ENCODE measurements at regions not wholly inside any gene's neighbourhood (a gene's known extent, or its start where the extent isn't known, plus 50 kb on each side); places are given as distances from the start of the nearest gene placed in this dataset.

DNA sequence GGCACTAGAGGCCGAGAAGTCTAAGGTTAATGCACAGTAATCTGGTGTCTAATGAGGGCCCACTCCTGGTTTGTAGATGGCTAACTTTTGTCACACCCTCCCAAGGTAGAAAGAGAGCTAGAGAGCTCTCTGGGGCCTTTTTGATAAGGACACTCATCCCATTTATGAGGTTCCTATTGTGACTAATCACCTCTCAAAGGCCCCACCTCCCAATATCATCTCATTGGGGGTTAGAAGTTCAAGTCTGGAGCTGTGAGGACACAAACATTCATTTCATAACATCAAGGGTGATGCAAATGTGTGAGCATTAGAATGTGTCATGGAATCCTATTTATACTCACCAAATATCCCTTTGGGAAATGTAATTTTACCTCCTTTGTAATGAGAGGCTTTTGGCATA, 79.2 kb upstream of the SLC10A2 start:
- intact Hi-C loops (cut with micrococcal nuclease), result loop anchor here (10.0 kb wide), 1 partner anchor 231 kb away; no protein-coding TSS in a partner anchor
- ATAC-seq, result no peak
- Mint-ChIP-seq H3K9me3 (no peaks in the 10 kb centered on the region), H3K4me3 (no peak overlapping the region), H3K4me1 (ENCODE audit: low read depth) (no peaks in the 10 kb centered on the region), H3K27ac (no peak overlapping the region), H3K36me3 (ENCODE audit: low read depth) (no peaks in the 10 kb centered on the region), H3K27me3 (no peaks in the 10 kb centered on the region)
- ChIA-PET POLR2A (no interaction called here), CTCF (no interaction called here)
- DNase-seq, result no peak
- TF ChIP-seq, protein P1, sequence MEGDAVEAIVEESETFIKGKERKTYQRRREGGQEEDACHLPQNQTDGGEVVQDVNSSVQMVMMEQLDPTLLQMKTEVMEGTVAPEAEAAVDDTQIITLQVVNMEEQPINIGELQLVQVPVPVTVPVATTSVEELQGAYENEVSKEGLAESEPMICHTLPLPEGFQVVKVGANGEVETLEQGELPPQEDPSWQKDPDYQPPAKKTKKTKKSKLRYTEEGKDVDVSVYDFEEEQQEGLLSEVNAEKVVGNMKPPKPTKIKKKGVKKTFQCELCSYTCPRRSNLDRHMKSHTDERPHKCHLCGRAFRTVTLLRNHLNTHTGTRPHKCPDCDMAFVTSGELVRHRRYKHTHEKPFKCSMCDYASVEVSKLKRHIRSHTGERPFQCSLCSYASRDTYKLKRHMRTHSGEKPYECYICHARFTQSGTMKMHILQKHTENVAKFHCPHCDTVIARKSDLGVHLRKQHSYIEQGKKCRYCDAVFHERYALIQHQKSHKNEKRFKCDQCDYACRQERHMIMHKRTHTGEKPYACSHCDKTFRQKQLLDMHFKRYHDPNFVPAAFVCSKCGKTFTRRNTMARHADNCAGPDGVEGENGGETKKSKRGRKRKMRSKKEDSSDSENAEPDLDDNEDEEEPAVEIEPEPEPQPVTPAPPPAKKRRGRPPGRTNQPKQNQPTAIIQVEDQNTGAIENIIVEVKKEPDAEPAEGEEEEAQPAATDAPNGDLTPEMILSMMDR (IDR thresholded peaks at IDR 0.05), result no peak

DNA sequence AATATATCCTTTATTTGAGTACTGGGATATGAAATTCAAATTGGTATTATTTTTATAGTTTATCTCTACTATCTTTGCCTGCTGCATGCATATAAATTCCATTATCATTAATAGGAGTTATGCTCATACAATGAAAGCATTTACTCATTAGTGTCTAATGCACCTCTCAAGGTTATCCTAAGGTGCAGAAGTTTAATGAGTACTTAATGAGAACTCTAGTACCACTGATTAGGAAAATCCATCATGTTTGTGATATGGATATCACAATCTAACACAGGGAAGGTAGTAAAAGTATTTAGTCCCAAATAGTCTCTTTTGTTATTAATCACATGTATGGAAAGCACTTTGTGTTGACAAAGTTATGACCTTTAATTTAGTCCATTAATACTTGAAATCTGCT, 77.2 kb upstream of the SLC10A2 start:
- Mint-ChIP-seq H3K27ac (no peak overlapping the region), H3K36me3 (ENCODE audit: low read depth) (no peaks in the 10 kb centered on the region), H3K4me1 (ENCODE audit: low read depth) (no peaks in the 10 kb centered on the region), H3K9me3 (no peaks in the 10 kb centered on the region), H3K4me3 (no peak overlapping the region), H3K27me3 (no peaks in the 10 kb centered on the region)
- CTCF ChIA-PET, result no interaction called here
- no peak for DNase-seq
- ATAC-seq, result no peak
- TF ChIP-seq, protein P1 (IDR thresholded peaks at IDR 0.05), result no peak
- POLR2A ChIA-PET, result no interaction called here
- intact Hi-C loops (cut with micrococcal nuclease), result loop anchor here (10.0 kb wide), 1 partner anchor 229 kb away; no protein-coding TSS in a partner anchor

DNA sequence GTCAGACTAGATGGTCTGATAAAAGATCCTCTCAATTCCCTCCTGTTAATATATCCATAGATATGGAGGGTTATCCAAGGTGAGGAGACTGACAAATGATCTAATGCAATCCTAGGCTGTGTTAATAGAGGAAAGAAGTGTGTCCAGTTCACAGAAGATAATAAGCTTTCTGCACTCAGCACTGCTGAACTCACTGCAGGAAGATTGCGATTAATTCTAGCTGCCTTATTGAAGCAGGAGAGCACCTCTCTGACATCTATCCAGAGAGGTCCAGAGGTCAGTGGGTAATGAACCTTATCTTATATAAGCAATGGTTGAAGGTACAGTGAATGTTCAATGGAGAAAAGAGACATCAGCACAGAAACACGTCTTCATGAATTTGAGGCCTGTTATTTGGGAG, 75.9 kb upstream of the SLC10A2 start:
- Mint-ChIP-seq H3K4me1 (ENCODE audit: low read depth) (no peaks in the 10 kb centered on the region), H3K4me3 (no peak overlapping the region), H3K27me3 (no peaks in the 10 kb centered on the region), H3K36me3 (ENCODE audit: low read depth) (no peaks in the 10 kb centered on the region), H3K9me3 (no peaks in the 10 kb centered on the region), H3K27ac (no peak overlapping the region)
- DNase-seq, result no peak
- TF ChIP-seq, protein P1 (IDR thresholded peaks at IDR 0.05), result no peak
- ChIA-PET CTCF (no interaction called here), POLR2A (no interaction called here)
- intact Hi-C loops (cut with micrococcal nuclease), result loop anchor here (10.0 kb wide), 1 partner anchor 227 kb away; no protein-coding TSS in a partner anchor
- ATAC-seq, result no peak

DNA sequence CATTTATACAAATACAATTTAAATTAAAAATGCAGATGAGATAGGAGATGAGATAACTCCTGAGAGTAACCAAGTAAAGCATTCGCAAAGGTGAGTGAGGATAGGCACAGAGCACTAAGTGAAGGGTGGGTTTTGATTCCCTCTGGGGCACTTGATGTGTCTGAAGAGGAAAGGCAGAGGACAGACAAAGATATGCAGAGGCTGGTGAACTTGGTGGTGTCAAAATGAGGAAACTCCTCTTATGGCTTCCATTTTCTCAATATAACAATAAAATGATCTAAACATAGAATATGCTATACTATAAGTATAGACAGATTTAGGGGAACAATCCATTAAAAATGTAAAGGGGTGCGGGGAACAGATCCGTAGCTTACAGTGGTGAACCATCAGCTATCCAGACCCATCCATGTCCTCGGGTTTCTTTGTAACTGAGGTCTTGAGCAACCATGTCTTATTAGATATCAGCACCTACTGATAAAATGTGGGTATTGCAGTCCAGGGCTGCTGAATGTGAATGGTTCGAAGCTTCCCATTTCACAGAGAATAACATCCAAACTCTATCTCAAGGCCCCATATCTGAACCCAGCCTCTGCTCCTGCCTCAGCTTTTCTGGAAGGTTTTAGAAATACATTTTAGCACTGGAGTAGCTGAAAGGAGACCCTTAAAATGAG, 73.9 kb upstream of the SLC10A2 start:
- ATAC-seq, result no peak
- H3K4me3 Mint-ChIP-seq, result no peak overlapping the region

DNA sequence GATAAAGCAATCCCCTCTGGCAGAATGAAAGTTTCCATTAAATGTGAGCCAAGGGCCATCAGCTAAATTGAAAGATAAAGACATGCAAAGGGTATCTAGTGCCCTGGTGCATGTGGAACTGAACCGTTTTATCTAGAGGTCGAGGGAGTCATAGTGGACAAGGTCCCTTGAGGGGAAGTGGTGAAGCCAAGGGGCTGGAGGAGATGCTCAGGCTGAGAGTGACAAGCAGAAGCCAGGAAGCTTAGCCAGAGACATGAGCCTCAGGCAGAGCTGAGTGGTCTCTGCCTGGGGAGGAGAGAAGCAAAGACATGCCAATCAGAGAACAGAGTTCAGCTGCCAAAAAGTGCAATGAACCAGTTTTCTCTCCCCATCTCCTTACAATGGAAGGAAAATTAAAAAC, 68.1 kb upstream of the SLC10A2 start:
- H3K27ac Mint-ChIP-seq, result no peak overlapping the region

More for the DNA sequence above, 73.9 kb upstream of the SLC10A2 start:
- TF ChIP-seq, protein P1 (IDR thresholded peaks at IDR 0.05), result no peak
- H3K36me3 Mint-ChIP-seq (ENCODE audit: low read depth), result no peaks in the 10 kb centered on the region
- no peak overlapping the region for H3K27ac Mint-ChIP-seq
- no peaks in the 10 kb centered on the region for H3K27me3 Mint-ChIP-seq
- no peaks in the 10 kb centered on the region for H3K4me1 Mint-ChIP-seq (ENCODE audit: low read depth)
- POLR2A ChIA-PET, result no interaction called here
- CTCF ChIA-PET, result interaction anchor here (1.1 kb wide), 2 partner anchors 64 to 225 kb away, joined by 3 to 4 read pairs; no protein-coding TSS in a partner anchor
- no peaks in the 10 kb centered on the region for H3K9me3 Mint-ChIP-seq
- DNase-seq, result peak; percentile 3
- intact Hi-C loops (cut with micrococcal nuclease), result loop anchor here (10.0 kb wide), 1 partner anchor 225 kb away; no protein-coding TSS in a partner anchor

More for the DNA sequence above, 68.1 kb upstream of the SLC10A2 start:
- POLR2A ChIA-PET, result interaction anchor here (0.7 kb wide), 1 partner anchor 336 kb away, joined by 3 read pairs; no protein-coding TSS in a partner anchor
- ATAC-seq (no peak), DNase-seq (no peak)
- Mint-ChIP-seq H3K27me3 (no peaks in the 10 kb centered on the region), H3K36me3 (ENCODE audit: low read depth) (no peaks in the 10 kb centered on the region), H3K4me1 (ENCODE audit: low read depth) (no peaks in the 10 kb centered on the region), H3K4me3 (no peak overlapping the region), H3K9me3 (no peaks in the 10 kb centered on the region)
- TF ChIP-seq, protein P1 (IDR thresholded peaks at IDR 0.05), result no peak
- CTCF ChIA-PET, result no interaction called here
- intact Hi-C loops (cut with micrococcal nuclease), result no loop called here

Data from activated CD8-positive, alpha-beta T cell treated with anti-CD3 and anti-CD28 coated beads for 36 hours (primary cell).